Natural killer cell (primary cell): ENCODE measurements at regions not wholly inside any gene's neighbourhood (a gene's known extent, or its start where the extent isn't known, plus 50 kb on each side); places are given as distances from the start of the nearest gene placed in this dataset.

Experiments used
- ATAC-seq, 3 donors: fragments of 150-1000 bp in 2 of 3; fragments of 200-7000 bp in 1 of 3; cut with Tn5 transposase; 1 replicate in 1 of 3; 2 replicates in 2 of 3; pipeline ENCODE4 v1.10.0; 2021; ENCODE audit warnings: mild to moderate bottlenecking in 2 of 3, moderate library complexity in 2 of 3
- DNase-seq, 2 donors: peaks; one replicate each; pipeline versions ENCODE4 v3.0.0 to v3.0.0-alpha.2; 2013 to 2021; ENCODE audit warnings: mixed read lengths in 1 of 2
- H3K27ac ChIP-seq: one replicate; pipeline ENCODE4 v1.5.1; 2013; ENCODE audit warnings: mild to moderate bottlenecking, low read length
- H3K27me3 ChIP-seq: one replicate; pipeline ENCODE4 v1.6.1; 2013; ENCODE audit warnings: low read length; ENCODE audit not compliant: control insufficient read depth, insufficient read depth
- H3K36me3 ChIP-seq: one replicate; pipeline ENCODE4 v1.6.1; 2013; ENCODE audit warnings: low read length; ENCODE audit not compliant: control insufficient read depth, insufficient read depth
- H3K4me1 ChIP-seq: one replicate; pipeline ENCODE4 v1.6.1; 2013; ENCODE audit warnings: low read length; ENCODE audit not compliant: control insufficient read depth, insufficient read depth
- H3K4me3 ChIP-seq: one replicate; pipeline ENCODE4 v1.5.1; 2013; ENCODE audit warnings: low read length
- H3K9me3 ChIP-seq: one replicate; pipeline ENCODE4 v1.6.1; 2013; ENCODE audit warnings: low read length; ENCODE audit not compliant: control insufficient read depth, insufficient read depth
- H3K27ac Mint-ChIP-seq, 2 donors: one replicate each; pipeline ENCODE4 v1.8.0; 2022; ENCODE audit warnings: mild to moderate bottlenecking in 2 of 2, mixed read lengths in 2 of 2, moderate library complexity in 1 of 2
- H3K27me3 Mint-ChIP-seq, 2 donors: one replicate each; pipeline ENCODE4 v1.8.0; 2022; ENCODE audit warnings: low read depth in 2 of 2, mixed read lengths in 2 of 2
- H3K36me3 Mint-ChIP-seq: one replicate; pipeline ENCODE4 v1.8.0; 2022; ENCODE audit warnings: mixed read lengths
- H3K4me1 Mint-ChIP-seq, 2 donors: one replicate each; pipeline ENCODE4 v1.8.0; 2022; ENCODE audit warnings: mixed read lengths in 2 of 2
- H3K4me3 Mint-ChIP-seq: one replicate; pipeline ENCODE4 v1.8.0; 2022; ENCODE audit warnings: mild to moderate bottlenecking, moderate library complexity, mixed read lengths
- H3K9me3 Mint-ChIP-seq, 2 donors: one replicate each; pipeline ENCODE4 v1.8.0; 2022; ENCODE audit warnings: mixed read lengths in 2 of 2
- WGBS: methylation state at CpG from one replicate; pipeline ENCODE4 v1.1.7; 2013; ENCODE audit warnings: missing lambda C conversion rate; ENCODE audit not compliant: insufficient coverage; 5-methylcytosine and 5-hydroxymethylcytosine counted together
- intact Hi-C: fragments of 100-400 bp; cut with micrococcal nuclease; formaldehyde crosslinking; loops from one replicate; pipeline ENCODE4 v1.14.2; 2022
- TF ChIP-seq, protein P1 (sequence below): fragments of 200-600 bp; IDR thresholded peaks from one replicate; pipeline ENCODE4 v1.8.0; 2022; ENCODE audit warnings: antibody characterized with exemption

DNA sequence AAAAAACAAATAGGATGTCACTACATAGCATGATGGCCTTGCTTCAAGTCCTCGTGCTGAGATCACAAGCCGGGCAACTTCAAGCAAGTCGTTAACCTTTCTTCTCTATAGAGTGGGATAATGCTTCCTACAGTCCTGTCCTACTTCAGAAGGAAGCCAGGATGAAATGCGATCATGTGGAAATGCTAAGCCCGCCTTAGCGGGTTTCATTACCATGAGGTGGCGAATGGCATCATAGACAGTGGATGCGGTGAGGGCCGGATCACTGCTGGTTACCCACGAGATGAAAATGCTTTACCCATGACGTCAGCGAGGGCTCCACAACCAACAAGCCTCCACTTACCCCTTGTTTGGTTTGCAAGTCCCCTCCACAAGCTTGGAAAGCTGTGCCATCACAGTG is 206.4 kb downstream of the TBXT start:
- Histone ChIP-seq H3K27ac (no peak overlapping the region), H3K4me1 (no peaks in the 10 kb centered on the region), H3K4me3 (no peak overlapping the region), H3K9me3 (no peaks in the 10 kb centered on the region), H3K36me3 (no peaks in the 10 kb centered on the region), H3K27me3 (no peaks in the 10 kb centered on the region)
- no peak for DNase-seq
- ATAC-seq, result no peak
- TF ChIP-seq, protein P1, sequence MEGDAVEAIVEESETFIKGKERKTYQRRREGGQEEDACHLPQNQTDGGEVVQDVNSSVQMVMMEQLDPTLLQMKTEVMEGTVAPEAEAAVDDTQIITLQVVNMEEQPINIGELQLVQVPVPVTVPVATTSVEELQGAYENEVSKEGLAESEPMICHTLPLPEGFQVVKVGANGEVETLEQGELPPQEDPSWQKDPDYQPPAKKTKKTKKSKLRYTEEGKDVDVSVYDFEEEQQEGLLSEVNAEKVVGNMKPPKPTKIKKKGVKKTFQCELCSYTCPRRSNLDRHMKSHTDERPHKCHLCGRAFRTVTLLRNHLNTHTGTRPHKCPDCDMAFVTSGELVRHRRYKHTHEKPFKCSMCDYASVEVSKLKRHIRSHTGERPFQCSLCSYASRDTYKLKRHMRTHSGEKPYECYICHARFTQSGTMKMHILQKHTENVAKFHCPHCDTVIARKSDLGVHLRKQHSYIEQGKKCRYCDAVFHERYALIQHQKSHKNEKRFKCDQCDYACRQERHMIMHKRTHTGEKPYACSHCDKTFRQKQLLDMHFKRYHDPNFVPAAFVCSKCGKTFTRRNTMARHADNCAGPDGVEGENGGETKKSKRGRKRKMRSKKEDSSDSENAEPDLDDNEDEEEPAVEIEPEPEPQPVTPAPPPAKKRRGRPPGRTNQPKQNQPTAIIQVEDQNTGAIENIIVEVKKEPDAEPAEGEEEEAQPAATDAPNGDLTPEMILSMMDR, result no peak
- intact Hi-C loops, result no loop called here
- Mint-ChIP-seq H3K4me1 (no peaks in the 10 kb centered on the region), H3K4me3 (no peak overlapping the region), H3K9me3 (no peaks in the 10 kb centered on the region), H3K27ac (no peak overlapping the region), H3K27me3 (peaks cover 0 to 19% of the 10 kb centered on the region in 2 donors), H3K36me3 (no peaks in the 10 kb centered on the region)
- WGBS, result 89% methylated on average over 12 of the region's 12 CpGs

DNA sequence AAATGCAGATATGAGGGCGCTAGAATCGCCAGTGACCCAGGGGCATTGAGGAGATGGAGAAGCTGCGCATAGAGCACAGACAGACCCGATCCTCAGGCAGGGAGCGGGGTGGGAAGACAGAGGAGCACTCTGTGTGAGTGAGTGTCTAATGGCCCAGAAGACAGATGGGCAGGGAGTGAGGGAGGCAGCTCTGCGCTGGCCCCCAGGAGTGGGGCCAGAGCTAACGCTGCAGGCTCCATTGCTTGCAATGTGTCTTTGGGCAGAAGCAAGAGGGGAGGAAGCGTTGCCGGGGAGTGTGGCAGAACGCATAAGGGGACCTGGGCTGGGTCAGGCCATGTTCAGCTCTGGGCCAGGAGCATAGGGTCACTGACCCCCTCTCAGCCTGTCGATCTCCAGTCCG is 207.0 kb downstream of the TBXT start:
- WGBS, result 86% methylated on average over 12 of the region's 12 CpGs
- H3K27ac Mint-ChIP-seq, result no peak overlapping the region
- no peaks in the 10 kb centered on the region for H3K9me3 ChIP-seq
- H3K36me3 ChIP-seq, result no peaks in the 10 kb centered on the region
- no peaks in the 10 kb centered on the region for H3K27me3 ChIP-seq
- no peaks in the 10 kb centered on the region for H3K4me1 ChIP-seq
- H3K36me3 Mint-ChIP-seq, result no peaks in the 10 kb centered on the region
- ATAC-seq (no peak), DNase-seq (no peak)
- intact Hi-C loops, result no loop called here
- H3K27me3 Mint-ChIP-seq, result peaks cover 0 to 18% of the 10 kb centered on the region in 2 donors
- no peaks in the 10 kb centered on the region for H3K9me3 Mint-ChIP-seq
- H3K27ac ChIP-seq, result no peak overlapping the region
- TF ChIP-seq, protein P1, result no peak
- no peak overlapping the region for H3K4me3 ChIP-seq
- no peaks in the 10 kb centered on the region for H3K4me1 Mint-ChIP-seq
- H3K4me3 Mint-ChIP-seq, result no peak overlapping the region

DNA sequence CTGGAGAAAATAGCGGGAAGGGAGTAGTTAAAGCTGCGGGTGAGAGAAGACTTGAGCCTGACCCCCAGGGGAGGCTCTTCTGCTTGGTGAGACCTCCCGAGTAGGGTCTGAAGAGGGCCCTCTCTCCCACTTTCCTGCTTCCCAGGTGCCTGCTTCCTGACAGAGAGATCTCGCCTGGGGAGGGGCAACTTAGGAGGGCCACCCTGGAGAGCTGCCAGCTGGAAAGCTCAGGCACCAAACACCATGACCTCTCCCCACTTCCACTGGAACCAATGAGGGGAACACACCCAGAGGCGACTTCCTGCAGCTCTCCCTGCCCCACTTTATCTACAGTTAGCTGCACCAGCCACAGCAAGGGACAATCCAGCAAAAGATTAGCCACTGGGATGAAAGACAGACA is 208.0 kb downstream of the TBXT start:
- intact Hi-C loops, result no loop called here
- Histone ChIP-seq H3K9me3 (no peaks in the 10 kb centered on the region), H3K36me3 (no peaks in the 10 kb centered on the region), H3K27me3 (no peaks in the 10 kb centered on the region), H3K4me1 (no peaks in the 10 kb centered on the region), H3K4me3 (no peak overlapping the region), H3K27ac (no peak overlapping the region)
- no peaks in the 10 kb centered on the region for H3K9me3 Mint-ChIP-seq
- H3K4me1 Mint-ChIP-seq, result no peaks in the 10 kb centered on the region
- no peak overlapping the region for H3K4me3 Mint-ChIP-seq
- ATAC-seq (no peak), DNase-seq (no peak)
- WGBS, result 71% methylated on average over 5 of the region's 5 CpGs
- no peaks in the 10 kb centered on the region for H3K36me3 Mint-ChIP-seq
- H3K27me3 Mint-ChIP-seq, result peaks cover 0 to 9% of the 10 kb centered on the region in 2 donors
- TF ChIP-seq, protein P1, result no peak
- H3K27ac Mint-ChIP-seq, result no peak overlapping the region

DNA sequence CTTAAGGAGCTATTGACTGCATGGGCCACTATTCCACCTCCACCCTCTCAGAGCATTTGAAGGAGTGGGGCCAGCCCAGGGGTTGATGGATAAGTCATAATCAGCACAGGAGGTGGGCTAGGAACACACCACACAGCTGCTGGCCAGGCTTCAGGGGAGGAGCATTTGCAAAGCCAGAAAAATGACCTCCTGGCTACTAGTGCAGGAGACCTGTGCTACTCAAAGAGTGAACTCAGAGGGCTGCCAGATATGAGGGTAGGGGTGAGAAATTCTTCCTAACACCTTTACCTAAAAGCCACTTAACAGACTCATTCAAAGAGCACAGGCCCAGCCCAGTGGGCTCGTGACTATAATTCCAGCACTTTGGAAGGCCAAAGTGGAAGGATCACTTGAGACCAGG is 210.8 kb downstream of the TBXT start:
- WGBS, result 67% methylated on average over 1 of the region's 1 CpG
- no peak overlapping the region for H3K4me3 ChIP-seq
- no peaks in the 10 kb centered on the region for H3K36me3 Mint-ChIP-seq
- H3K4me3 Mint-ChIP-seq, result no peak overlapping the region
- H3K27me3 ChIP-seq, result no peaks in the 10 kb centered on the region
- no peak overlapping the region for H3K27ac Mint-ChIP-seq
- H3K27ac ChIP-seq, result no peak overlapping the region
- TF ChIP-seq, protein P1, result no peak
- DNase-seq (no peak), ATAC-seq (no peak)
- peaks cover 0 to 14% of the 10 kb centered on the region in 2 donors for H3K27me3 Mint-ChIP-seq
- H3K9me3 Mint-ChIP-seq, result no peaks in the 10 kb centered on the region
- H3K4me1 ChIP-seq, result no peaks in the 10 kb centered on the region
- H3K36me3 ChIP-seq, result no peaks in the 10 kb centered on the region
- H3K9me3 ChIP-seq, result no peaks in the 10 kb centered on the region
- no peaks in the 10 kb centered on the region for H3K4me1 Mint-ChIP-seq
- intact Hi-C loops, result no loop called here
